ENCODE measurements at regions not wholly inside any gene's neighbourhood (a gene's known extent, or its start where the extent isn't known, plus 50 kb on each side); places are given as distances from the start of the nearest gene placed in this dataset.

DNA sequence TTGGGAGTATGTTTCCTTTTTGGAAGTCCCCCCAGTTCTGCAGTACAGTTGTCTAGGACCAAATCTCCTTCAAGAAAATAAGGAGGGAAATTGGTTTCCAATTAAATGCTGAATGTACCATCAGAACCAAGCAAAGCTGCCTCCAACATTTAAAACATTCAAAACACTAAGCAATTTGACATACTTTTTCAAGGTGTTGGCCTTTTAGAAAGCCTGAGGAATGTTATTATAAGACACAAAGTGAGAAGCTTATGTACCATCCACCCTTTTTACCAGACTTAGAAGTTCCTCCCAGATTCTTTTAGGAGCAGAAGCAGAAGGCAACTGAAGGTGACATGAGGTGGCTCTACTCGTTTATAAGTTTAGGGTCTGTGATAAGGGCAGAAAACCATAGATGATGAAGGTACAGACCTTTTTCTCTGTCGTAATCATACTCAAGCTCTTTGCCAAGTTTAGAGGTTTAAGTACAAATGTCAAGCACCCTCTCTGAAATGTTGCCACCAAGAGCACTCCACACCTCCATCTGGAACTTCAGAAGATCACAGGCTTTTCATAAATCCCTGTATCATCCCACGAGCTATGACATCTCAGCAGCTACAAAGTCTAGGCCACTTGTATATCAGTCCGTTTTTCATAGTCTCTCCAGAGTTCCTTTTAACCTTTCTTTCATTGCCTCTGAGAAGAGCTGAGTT is 282.5 kb upstream of the THBS1 start:
- DNase-seq: no peak

DNA sequence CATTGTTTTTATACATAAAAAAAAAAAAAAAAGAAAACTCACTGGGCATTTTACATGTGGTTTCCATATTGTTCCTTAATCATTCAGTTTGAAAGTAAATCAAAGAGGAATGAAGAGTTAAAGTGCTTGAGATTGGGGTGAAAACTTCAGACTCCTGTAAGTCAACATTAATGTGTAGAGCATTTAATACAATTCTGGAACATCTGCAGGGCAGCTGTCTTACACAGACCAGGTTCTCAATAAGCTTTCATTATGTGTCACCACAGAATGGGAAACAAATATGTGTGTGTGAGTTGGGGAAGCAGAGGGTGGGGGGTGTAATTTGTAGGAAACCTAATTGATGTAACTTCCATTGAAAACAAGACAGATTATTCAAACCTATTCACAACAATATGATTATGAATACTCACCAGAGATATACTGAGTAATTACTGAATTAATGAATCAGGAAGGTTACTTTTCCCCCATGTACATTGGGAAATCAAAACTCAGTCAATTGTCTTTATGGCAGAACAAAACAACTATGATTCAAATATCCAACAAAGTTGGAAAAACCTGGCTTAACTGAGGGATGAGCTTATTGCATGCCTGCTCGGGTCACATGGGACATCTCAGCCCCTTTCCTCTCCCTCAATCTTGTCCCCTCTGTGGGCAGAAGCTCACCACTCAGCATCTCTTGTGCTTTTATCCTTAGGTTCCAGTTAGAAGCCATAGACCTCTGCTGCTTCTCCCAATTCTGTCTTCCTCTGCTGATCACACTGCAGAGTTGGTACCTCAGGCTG is 281.2 kb upstream of the THBS1 start:
- DNase-seq: no peak

DNA sequence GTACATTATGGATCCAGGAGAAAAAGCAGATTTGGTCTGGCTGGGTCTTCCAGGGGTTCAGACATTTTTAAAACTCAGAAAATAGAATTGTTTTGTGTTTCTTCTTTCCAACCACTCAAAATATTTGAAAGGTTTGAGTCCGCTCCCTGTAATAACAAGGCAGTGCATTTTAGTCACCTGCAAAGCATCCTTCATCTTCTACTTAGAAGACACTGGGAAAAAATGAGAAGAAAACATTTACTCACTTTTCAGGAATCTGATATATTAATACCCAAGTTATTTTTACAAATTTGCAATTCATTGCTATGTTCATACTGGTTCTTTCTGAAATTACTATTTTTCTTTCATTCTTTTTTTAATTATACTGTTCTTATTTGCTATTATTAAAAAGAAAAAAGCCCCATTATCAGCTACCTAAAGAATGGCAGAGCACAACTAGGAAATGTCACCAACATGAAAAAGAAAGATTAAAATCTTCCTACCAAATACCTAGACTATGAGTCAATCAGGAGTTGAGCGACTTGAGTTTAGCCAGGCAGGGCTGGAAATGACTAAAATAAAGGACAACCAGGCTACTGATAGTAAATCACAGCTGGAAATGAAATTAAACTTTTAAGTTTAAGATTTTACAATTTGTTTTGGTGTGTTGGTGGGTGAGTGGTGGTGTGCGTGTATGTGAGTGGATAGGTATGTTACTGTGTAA is 280.3 kb upstream of the THBS1 start:
- DNase-seq: no peak

DNA sequence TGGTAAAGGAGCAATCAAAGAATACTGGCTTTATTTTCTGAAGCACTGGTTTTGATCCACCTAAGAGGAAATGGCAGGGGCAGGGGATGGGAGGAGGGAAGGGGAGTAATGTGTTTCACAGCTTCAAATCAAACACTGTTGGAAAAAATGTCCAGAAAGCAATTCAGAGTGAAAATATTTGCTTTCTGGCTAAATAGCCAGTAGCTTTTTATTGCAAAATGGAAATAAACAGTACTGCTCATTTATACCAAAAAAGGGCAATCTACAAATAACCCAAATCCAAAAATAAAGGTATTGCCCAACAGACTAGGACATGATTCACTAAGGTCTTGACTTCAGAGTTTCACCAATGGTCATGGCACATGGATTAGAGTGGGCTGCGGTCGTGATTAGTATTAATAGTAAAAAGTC is 279.3 kb upstream of the THBS1 start:
- no peak for DNase-seq

DNA sequence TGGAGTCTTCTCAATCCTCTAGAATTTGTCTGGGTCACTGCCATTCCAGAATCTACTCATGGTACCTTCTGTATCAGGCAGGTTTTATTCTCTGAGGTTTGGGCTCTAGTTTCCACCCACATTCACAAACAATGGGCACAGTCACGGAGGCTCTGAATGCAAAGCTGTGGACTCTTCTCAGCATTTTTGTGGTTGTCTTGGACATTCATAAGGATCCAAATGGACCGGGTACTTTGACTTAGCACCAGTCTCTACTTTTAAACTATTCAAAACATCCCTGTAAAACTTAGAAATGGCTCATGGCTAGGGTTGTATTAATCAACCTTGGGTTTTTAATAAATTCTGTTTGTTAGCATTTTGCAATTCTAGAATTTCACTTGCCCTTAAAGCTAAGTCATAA is 277.9 kb upstream of the THBS1 start:
- DNase-seq: no peak

DNA sequence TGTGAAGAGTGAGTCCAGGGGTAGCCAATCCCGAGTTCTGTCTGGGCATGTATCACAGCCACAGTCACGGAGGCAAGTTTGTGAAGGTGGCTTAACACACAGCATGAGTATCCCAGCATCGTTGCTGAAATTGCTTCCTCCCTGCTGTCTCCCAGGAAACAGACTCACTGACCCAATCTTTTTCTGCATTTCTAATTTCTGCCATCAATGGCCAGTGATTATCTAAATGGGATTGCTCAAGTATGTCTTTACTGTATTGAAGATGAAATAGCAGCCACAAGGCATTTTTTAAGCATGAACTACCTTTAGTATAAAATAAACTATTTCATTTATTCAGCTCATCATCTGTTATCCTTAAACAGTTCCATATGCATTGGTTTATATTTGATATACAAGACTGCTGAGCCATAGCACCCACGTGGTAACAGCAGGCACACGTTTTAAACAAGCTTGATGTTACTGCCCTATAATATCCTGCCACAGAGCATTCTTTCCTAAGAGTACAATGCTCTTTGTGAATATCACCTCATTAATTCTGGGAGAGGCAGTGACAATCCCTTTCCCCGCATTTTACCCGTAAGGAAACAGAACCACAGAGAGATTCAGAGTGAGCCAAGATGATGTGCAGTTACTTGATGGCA is 276.6 kb upstream of the THBS1 start:
- DNase-seq: no peak

DNA sequence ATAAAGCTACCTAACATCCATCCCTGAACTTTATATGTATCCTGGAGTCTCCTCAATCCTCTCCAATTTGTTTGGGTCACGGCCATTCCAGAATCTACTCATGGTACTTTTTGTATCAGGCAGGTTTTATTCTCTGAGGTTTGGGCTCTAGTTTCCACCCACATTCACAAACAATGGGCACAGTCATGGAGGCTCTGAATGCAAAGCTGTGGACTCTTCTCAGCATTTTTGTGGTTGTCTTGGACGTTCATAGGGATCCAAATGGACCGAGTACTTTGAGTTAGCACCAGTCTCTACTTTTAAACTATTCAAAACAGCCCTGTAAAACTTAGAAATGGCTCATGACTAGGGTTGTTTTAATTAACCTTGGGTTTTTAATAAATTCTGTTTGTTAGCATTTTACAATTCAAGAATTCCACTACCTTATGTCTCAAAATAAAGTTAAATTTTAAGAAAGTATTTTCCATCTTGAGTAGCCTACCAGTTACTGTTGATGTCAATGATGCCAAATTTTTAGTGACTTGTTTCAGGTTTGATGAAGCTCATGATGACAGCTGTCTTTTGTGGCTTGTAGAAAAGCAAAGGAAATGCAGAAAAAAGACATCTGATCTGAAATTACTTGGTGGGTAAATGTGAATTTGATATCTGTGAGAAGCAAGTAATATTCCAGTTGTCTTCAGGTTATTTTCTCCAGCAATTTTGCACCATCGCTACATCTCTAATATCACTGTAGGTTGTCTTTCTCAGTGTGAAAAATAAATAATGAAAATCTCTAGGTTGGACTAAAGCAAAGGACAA is 275.7 kb upstream of the THBS1 start:
- DNase-seq: no peak

DNA sequence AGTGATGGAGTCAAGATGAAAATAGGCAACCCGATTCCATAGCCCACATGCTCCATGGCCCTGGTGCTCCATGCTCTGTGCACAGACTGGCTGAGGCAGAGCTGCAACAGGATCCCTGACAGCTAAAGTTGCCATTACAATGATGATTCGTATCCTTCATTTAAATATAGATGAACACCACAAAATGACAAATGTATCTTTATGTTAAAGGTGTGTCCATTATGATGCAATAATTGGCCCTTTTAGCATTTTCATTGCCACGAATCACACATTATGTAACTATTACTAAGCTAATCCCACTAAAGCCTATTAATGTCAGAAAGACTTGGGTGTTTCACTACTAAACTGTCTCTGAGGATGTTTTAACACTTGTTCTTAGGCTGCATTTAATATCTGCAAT is 270.2 kb upstream of the THBS1 start:
- no peak for DNase-seq

DNA sequence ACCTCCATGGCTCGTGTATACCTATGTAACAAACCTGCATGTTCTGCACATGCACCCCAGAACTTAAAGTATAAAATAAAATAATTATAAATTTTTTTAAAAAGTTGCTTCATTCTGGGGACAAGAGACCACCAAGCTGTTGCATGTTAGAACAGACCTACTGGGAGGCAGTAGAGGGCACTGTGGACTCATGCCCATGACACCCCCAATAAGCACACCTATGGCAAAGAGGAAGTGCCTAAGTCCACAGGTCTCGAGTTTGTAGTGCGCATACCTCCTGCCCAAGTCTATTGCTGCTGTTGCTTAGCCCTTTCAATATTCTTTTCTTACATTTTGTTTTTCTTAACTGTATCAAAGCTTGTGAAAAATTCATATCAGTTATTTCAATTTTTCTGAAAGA is 267.9 kb upstream of the THBS1 start:
- DNase-seq: no peak

DNA sequence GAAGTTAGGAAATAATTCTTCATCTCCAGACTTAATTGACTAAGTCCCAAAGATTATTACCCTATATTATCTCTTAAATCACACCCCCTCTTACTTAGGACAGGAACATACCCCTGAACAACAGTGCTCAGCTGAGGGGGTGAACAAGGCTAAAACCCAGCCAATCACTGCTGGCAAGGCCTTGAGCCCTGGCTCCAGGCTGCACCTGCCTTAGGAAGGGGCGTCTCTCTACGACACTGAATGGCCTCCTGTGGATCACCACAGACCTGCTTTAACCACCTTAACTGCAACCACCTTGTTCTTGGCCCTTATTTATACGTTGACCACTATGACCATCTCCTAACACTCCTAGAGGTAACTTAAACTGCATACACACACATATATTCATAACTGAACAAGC is 267.4 kb upstream of the THBS1 start:
- DNase-seq: no peak

DNA sequence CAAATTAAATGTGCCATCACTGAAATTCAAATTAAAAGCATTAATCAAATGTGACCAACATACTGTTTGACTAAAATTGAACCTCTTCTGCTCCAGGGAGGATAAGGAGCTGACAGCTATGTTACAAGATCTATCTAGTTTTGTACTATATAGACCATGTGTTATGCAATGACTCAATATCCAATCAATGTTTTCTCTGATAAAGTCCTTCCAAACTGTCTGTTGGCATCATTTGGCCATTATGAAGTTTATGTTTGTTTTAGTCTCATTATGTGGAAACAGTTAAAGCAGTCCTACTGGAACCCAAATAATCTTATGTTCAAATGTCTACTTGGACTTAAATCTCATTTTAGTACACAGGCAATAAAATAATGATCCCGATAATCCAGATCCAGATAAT is 267.0 kb upstream of the THBS1 start:
- DNase-seq: no peak

DNA sequence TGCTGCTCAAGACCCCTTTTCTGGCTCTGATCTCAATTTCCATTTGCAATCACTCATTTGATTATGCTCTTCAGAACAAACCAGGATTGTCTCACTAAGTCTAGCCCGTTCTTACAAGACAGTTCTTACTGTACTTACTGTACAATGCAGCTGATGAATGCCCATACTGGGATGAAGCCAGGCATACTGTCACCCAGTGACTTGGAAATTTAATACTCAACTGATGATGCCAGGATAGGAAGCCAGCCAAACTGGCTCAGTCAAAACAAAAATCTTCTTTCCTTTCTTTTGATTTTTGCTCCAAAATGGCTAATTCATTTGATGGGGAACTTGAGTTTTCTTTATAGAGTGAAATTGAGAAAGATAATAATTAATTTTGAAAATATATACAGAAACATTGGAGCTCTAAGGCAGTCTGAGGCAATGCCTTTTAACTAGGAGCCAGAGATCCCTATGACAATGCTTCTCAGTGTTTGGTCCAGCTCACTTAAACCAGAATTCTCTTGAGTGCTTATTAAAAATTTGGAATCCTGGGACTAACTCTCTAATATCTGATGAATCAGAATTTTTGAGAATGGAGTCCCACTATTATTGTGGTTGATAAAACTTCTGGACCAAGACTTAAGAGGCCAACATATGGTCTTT is 265.6 kb upstream of the THBS1 start:
- DNase-seq: no peak

DNA sequence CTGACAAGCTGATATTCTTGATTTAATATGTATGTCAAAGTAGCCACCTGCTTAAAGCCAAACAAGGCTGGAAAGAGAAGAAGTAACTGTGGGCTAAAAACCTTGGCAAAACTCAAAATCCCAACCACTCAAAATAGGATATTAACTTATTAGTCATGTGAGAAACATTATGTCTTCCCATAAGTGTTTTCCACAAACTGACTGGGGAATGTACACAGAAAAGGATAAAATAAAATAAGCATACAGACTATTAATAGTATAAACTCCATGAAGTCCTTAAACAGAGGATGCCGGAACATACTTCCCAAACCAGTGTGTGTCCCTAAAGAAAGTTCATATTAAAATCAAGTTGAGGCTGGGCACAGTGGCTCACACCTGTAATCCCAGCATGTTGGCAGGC is 263.7 kb upstream of the THBS1 start:
- no peak for DNase-seq

DNA sequence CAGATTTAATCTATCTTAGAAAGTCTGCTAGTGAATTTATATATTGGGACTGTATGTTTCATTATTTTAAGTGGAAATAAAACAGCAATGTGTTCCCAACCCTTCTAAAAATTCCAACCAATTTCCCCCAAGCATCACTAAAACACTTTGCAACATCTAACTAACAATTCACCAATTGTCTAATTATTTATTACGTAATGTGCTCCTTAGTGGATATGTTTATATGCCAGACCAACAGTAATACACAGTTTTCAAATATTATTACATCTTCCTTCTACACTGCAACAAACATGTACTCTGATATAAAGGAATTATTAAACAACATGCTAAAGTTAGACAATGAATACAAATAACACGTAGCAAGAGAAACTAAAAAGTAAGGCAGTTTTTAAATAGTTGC is 262.6 kb upstream of the THBS1 start:
- DNase-seq: no peak

DNA sequence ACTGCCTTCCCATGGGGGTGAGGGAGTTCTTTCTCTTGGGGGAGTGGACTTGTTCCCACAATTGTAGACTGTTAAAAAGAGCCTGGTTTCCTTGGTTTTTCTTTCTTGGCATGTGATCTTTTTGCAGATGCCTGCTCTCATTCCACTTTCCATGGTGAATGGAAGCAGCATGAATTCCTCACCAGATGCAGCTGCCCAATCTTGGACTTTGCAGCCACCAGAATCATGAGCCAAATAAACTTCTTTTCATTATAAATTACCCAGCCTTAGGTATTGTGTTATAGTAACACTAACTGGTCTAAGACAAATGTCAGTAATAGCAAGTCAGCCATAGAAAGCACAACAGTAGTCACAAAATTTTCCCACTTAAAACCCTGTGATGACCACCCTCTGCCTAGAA is 260.5 kb upstream of the THBS1 start:
- DNase-seq: no peak

DNA sequence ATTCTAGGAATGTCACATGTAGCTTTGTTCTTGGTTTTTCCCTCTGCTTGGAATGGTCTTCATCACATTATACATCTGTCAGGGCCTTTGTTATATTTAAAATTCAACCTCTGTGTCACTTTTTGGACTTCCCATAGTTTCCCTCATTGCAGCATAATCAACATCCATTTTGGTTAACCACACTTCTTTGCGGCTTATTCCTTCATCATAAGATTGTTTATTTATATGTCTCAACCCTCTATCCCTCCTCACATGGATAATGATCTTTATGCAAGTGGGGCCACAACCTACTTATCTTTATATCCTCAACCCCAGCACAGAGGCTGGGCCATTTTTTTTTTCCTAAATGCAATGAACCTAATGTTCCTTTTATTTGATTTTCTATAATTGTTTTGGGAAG is 260.0 kb upstream of the THBS1 start:
- no peak for DNase-seq

DNA sequence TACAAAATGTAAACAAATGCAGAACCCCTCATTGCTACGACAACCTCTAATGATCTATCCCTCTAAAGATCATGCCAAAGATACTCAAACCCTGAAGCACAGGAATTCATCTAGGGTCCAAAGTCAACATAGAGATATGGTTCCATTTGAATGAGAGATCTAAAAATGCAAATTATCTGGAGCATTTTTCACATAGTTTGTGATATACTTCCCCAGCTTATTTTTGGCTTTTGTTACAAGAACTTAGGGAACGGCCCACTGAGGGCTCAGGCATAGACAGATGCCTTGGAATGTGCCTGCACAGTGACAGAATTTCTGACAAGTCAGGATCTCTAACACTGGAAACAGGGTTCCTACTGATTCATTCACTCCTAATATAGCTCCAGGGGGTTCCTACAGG is 258.9 kb upstream of the THBS1 start:
- no peak for DNase-seq

DNA sequence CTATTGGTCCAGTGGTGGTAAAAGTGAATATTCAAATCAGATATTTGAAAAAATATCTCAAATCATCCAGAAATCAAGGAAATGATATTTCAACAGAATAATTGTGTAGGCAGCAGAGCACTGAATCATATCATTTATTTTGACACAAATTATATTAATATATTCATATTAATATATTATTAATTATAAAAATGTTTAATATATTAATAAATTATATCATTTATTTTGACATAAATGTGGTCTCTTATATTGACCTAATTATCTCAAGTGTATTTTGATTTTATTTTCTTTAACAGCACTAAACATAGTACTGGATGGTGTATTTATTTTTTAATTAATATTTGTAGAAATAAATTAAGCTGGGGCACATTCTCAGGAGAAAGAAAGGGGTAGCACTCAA is 257.7 kb upstream of the THBS1 start:
- no peak for DNase-seq

DNA sequence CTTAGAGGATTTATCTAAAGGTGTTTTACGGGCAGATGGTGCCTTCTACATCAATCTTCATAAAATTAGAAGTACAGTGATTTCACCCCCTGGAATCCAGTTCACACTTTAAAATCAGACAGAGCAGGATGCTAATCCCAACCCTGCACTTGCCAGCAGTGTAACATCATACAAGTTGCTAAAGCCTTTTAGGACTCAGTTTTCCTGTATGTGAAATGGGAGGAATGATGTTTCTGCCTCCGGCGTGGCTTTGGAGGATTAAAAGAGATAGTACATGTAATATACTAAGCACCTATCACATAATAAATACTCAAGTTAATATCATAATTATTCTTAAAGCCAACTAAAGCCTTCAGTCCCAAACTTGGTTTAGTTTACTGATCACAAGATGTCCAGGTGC is 257.2 kb upstream of the THBS1 start:
- no peak for DNase-seq

DNA sequence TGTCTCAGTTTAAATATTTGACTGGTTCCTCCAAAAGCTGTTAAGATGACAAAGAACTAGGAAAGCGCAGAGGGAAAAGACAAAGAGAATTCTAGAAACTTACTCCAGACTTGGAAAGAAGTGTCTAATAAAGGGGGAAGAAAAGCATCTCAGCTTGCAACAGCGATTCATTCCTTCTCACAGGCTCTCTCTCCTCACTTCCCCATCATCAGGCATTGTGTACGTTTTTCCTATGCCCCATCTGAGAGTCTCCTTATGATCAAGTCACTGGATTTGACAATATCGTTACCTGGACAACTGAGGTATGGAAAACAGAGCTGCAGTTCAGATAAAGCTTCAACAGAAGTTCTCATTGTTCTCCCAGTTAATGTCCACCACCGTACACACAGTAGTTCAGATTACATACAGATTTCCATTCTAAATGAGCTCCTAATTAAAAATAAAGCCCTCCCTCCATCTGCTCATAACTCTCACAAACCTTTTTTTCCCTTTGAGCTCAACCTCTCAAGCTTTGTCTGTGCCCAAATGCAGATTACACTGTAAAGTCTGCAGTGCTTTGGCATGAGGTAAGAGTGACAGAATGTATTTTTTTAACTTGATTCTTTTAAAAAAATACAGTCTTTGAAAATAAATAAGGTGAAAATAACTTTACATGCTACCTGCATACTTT is 254.4 kb upstream of the THBS1 start:
- DNase-seq: no peak

DNA sequence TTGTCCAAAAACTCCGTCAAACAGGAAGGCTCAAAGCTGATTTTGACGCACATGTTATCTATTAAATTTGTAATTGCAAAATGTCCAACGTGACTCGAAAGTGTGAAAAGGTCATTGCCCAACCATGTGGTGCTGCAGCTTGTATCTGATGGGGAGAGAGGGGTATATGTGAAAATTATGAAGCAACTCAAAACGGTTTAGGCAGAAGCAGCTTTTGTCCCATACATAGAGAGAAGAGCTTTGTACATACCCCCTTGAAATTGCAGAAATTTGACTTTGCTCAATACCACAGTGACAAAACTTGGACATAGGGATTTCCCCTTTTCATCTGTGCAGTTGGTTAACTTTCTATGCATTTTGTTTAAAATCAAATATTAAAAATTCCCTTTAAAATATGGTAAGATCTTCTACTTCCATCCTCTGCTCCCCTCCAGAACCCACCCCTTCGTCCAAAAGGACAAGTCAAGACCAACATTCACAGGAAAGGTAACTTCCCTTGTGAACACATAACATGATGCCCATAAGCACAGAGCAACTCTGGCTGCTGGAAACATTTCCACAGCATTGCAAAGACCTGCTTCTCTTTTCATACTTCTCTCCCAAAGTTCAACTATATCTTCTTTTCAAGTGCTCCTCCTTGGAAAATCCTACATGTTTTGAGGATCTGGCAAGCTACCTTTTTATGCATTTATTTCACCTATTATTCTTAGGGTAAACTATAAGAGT is 253.7 kb upstream of the THBS1 start:
- DNase-seq: no peak
